A549 (cell line): ENCODE measurements at regions not wholly inside any gene's neighbourhood (a gene's known extent, or its start where the extent isn't known, plus 50 kb on each side); places are given as distances from the start of the nearest gene placed in this dataset.

ENCODE experiments used
- ATAC-seq, 2 experiments: fragments of 200-7000 bp in 1 of 2; fragments of >200 bp in 1 of 2; cut with Nextera tagmentation in 1 of 2; cut with Tn5 transposase in 1 of 2; 3 replicates each; pipeline versions ENCODE4 v1.8.0 to v1.9.1; 2018 to 2020; ENCODE audit warnings: mild to moderate bottlenecking in 1 of 2, moderate library complexity in 1 of 2
- CTCF ChIA-PET: fragments of 300-600 bp; sonication (Branson Sonifier 250); formaldehyde crosslinking; extraction: SDS; loops from one replicate; lab custom pipeline; 2021; ENCODE audit warnings: antibody characterized with exemption, inconsistent platforms; lab: Yijun Ruan, JAX
- POLR2A ChIA-PET: fragments of 350-600 bp; formaldehyde crosslinking; extraction: SDS; loops from one replicate; lab custom pipeline; 2021; ENCODE audit warnings: antibody characterized with exemption, inconsistent platforms; lab: Yijun Ruan, JAX
- DNase-seq, 2 experiments: peaks; one replicate each; pipeline versions ENCODE4 v3.0.0 to v3.0.0-alpha.2; 2011 to 2016; ENCODE audit warnings: low read depth in 1 of 2, low spot score in 1 of 2
- FAIRE-seq: peaks from 2 replicates; lab custom pipeline; 2011; peaks lifted over from hg19 to GRCh38; lab: Jason Lieb, UNC
- H3K27ac ChIP-seq, 2 experiments: fragments of >200 bp; sonication (Bioruptor Twin); formaldehyde crosslinking; 3 replicates each; pipeline ENCODE4 v1.5.1; 2016 to 2017
- H3K4me1 ChIP-seq: fragments of >200 bp; sonication (Bioruptor Twin); formaldehyde crosslinking; 3 replicates; pipeline ENCODE4 v1.6.1; 2016
- H3K4me2 ChIP-seq: fragments of >200 bp; sonication (Bioruptor Twin); formaldehyde crosslinking; 3 replicates; pipeline ENCODE4 v1.6.1; 2016
- H3K4me3 ChIP-seq: fragments of >200 bp; sonication (Bioruptor Twin); formaldehyde crosslinking; 3 replicates; pipeline ENCODE4 v1.5.1; 2016
- H3K9me3 ChIP-seq: fragments of >200 bp; sonication (Bioruptor Twin); formaldehyde crosslinking; 3 replicates; pipeline ENCODE4 v1.6.1; 2016
- ATOH8 ChIP-seq: fragments of 250-450 bp; sonication (Bioruptor Pico); IDR thresholded peaks from 2 replicates; pipeline ENCODE4 v1.5.0; 2020; ENCODE audit warnings: low read depth, mild to moderate bottlenecking, moderate library complexity
- CBX2 ChIP-seq: fragments of 200-600 bp; sonication (generic); IDR thresholded peaks from 2 replicates; pipeline ENCODE4 v1.6.1; 2016; ENCODE audit warnings: low read depth, mild to moderate bottlenecking, borderline replicate concordance
- CEBPB ChIP-seq, 2 experiments: fragments of >200 bp in 1 of 2; sonication (Bioruptor Twin) in 1 of 2; formaldehyde crosslinking in 1 of 2; IDR thresholded peaks; 2 replicates each; pipeline ENCODE4 v1.6.1; 2012 to 2016
- CHD2 ChIP-seq: fragments of 150-350 bp; IDR thresholded peaks from 2 replicates; pipeline ENCODE4 v1.6.1; 2014; ENCODE audit warnings: low read length; ENCODE audit not compliant: partially characterized antibody
- EP300 ChIP-seq, 2 experiments: fragments of >200 bp; sonication (Bioruptor Twin); formaldehyde crosslinking; IDR thresholded peaks; 2 replicates in 1 of 2; 3 replicates in 1 of 2; pipeline ENCODE4 v1.6.1; 2016 to 2017
- FOSL2 ChIP-seq, 2 experiments: fragments of 450-650 bp in 1 of 2; fragments of >200 bp in 1 of 2; sonication (Bioruptor Twin) in 1 of 2; formaldehyde crosslinking; IDR thresholded peaks; 2 replicates each; pipeline versions ENCODE4 v1.5.0 to v1.6.1; 2016 to 2020; ENCODE audit warnings: mild to moderate bottlenecking in 1 of 2, moderate library complexity in 1 of 2
- GATA3 ChIP-seq: IDR thresholded peaks from 2 replicates; pipeline ENCODE4 v1.6.1; 2012; ENCODE audit warnings: borderline replicate concordance
- HOXB13 ChIP-seq: fragments of 250-450 bp; sonication (Bioruptor Pico); IDR thresholded peaks from 2 replicates; pipeline ENCODE4 v1.5.0; 2020; ENCODE audit warnings: low read depth, mild to moderate bottlenecking, moderate library complexity
- JUNB ChIP-seq: fragments of >200 bp; sonication (Bioruptor Twin); formaldehyde crosslinking; IDR thresholded peaks from 2 replicates; pipeline ENCODE4 v1.6.1; 2016
- KDM1A ChIP-seq: fragments of 200-600 bp; sonication (generic); IDR thresholded peaks from 2 replicates; pipeline ENCODE4 v1.6.1; 2016; ENCODE audit warnings: low read depth, mild to moderate bottlenecking
- MAZ ChIP-seq: fragments of 150-350 bp; IDR thresholded peaks from 2 replicates; pipeline ENCODE4 v1.6.1; 2014; ENCODE audit warnings: antibody characterized with exemption, low read depth, low read length, borderline replicate concordance
- MYC ChIP-seq: IDR thresholded peaks from 2 replicates; pipeline ENCODE4 v1.6.1; 2012; ENCODE audit warnings: mild to moderate bottlenecking, inconsistent platforms, low read length, improper control_type of control experiment, borderline replicate concordance
- NFE2L2 ChIP-seq: fragments of 150-350 bp; conservative IDR thresholded peaks from 2 replicates; pipeline ENCODE4 v1.6.1; 2014; ENCODE audit warnings: low read length
- NR3C1 ChIP-seq: fragments of >200 bp; sonication (Bioruptor Twin); formaldehyde crosslinking; IDR thresholded peaks from 3 replicates; pipeline ENCODE4 v1.6.1; 2017
- PHF8 ChIP-seq: fragments of 200-600 bp; sonication (generic); IDR thresholded peaks from 2 replicates; pipeline ENCODE4 v1.6.1; 2016; ENCODE audit warnings: low read depth, mild to moderate bottlenecking, antibody characterized with exemption, moderate library complexity, borderline replicate concordance
- POLR2A ChIP-seq: IDR thresholded peaks from 2 replicates; pipeline ENCODE4 v1.6.1; 2012; ENCODE audit warnings: mild to moderate bottlenecking, low read length
- POLR2AphosphoS2 ChIP-seq: conservative IDR thresholded peaks from 2 replicates; pipeline ENCODE4 v1.6.1; 2012; ENCODE audit warnings: low read length, improper control_type of control experiment, inconsistent platforms
- RAD21 ChIP-seq, 2 experiments: fragments of >200 bp in 1 of 2; sonication (Bioruptor Twin) in 1 of 2; formaldehyde crosslinking in 1 of 2; IDR thresholded peaks in 1 of 2; conservative IDR thresholded peaks in 1 of 2; 2 replicates in 1 of 2; 3 replicates in 1 of 2; pipeline ENCODE4 v1.6.1; 2012 to 2018; ENCODE audit warnings: inconsistent platforms in 1 of 2
- RCOR1 ChIP-seq: fragments of 150-350 bp; IDR thresholded peaks from 2 replicates; pipeline ENCODE4 v1.6.1; 2014; ENCODE audit warnings: antibody characterized with exemption, low read length, low read depth
- REST ChIP-seq: fragments of 200-600 bp; sonication (generic); IDR thresholded peaks from 2 replicates; pipeline ENCODE4 v1.6.1; 2016; ENCODE audit warnings: antibody characterized with exemption, mild to moderate bottlenecking, moderate library complexity
- SMC3 ChIP-seq: fragments of >200 bp; sonication (Bioruptor Twin); formaldehyde crosslinking; IDR thresholded peaks from 3 replicates; pipeline ENCODE4 v1.6.1; 2018; ENCODE audit warnings: inconsistent platforms
- USF2 ChIP-seq: fragments of 450-650 bp; IDR thresholded peaks from 2 replicates; pipeline ENCODE4 v1.6.1; 2014; ENCODE audit warnings: antibody characterized with exemption
- ZC3H11A ChIP-seq: fragments of 450-650 bp; IDR thresholded peaks from 2 replicates; pipeline ENCODE4 v1.6.1; 2014; ENCODE audit warnings: antibody characterized with exemption, mild to moderate bottlenecking
- ZFP36 ChIP-seq: fragments of 450-650 bp; IDR thresholded peaks from 2 replicates; pipeline ENCODE4 v1.6.1; 2014; ENCODE audit warnings: borderline replicate concordance; ENCODE audit not compliant: partially characterized antibody
- WGBS: methylation state at CpG from one replicate; pipeline ENCODE4 v1.1.6; 2017; ENCODE audit errors: missing lambda C conversion rate; 5-methylcytosine and 5-hydroxymethylcytosine counted together

DNA sequence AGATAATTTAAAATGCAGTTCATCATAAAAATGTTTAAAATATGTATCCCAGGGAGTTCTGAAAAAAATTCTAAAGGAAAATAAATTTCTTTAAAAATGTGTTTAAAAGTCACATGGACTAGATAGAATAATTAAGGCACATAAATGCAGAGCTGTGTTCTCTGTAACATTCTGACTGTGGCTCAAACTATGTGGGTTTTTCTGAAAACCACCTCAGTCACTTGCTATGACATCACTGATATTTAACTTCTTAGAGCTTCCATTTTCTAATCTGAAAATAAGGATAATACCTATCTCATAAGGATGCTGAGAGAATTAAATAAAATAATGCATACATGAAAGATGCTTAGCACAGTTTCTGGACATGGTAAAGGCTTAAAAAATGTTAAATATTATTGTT, 107.3 kb downstream of the SLC41A2 start:
- no peak for FAIRE-seq
- H3K27ac ChIP-seq, result no peak overlapping the region
- no peak for ATAC-seq
- 0 out of 3 replicates have a peak, but pooled peaks cover 3% of the 10 kb centered on the region for H3K4me1 ChIP-seq
- H3K9me3 ChIP-seq, result no peaks in the 10 kb centered on the region
- ChIA-PET CTCF (no interaction called here), POLR2A (no interaction called here)
- TF ChIP-seq USF2, result no peak
- TF ChIP-seq PHF8, result no peak
- TF ChIP-seq HOXB13, result no peak
- TF ChIP-seq ZFP36, result no peak
- no peak for TF ChIP-seq EP300 (IDR thresholded peaks at IDR 0.05)
- no peak for TF ChIP-seq CBX2
- TF ChIP-seq ATOH8, result no peak
- no peak for TF ChIP-seq RCOR1
- no peak for TF ChIP-seq KDM1A
- TF ChIP-seq MYC, result no peak
- TF ChIP-seq POLR2A, result no peak
- no peak for TF ChIP-seq ZC3H11A
- no peak for TF ChIP-seq REST
- no peak for TF ChIP-seq SMC3
- TF ChIP-seq NR3C1, result no peak
- no peak for TF ChIP-seq POLR2AphosphoS2
- TF ChIP-seq JUNB, result no peak
- no peak overlapping the region for H3K4me3 ChIP-seq
- no peak for DNase-seq
- H3K4me2 ChIP-seq, result no peak overlapping the region

DNA sequence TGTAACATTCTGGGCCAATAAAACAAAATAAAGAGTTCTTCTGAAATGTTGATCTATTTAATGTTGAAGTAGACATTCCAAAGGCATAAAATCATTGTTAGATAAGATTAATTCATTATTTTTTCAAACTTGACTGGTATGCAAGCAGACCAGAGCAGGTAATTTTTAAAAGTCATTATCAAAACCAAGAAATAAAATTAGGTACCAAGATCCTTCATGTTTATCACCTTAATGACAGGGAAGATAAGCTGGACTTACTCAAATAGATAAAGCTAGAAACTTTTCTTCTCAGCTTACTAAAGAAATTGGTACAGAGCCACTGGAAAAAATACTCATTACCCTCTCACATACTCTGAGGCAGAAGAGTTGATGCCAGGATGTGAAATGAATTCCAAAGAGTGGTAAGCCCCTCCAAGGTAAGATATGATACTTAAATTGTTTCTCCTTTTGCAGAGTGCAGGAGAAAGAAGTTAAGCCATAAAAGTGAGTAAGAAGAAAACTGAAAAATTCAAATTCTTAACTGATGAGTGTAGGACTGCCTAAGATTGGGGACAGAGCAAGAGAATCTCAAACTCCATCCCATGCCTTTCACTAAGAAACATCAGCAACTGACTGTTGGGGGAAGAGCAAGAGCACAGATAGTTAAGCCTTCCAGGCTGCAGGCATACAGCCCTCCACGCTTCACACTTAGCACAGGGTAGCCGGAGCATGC, 111.9 kb downstream of the SLC41A2 start:
- FAIRE-seq (no peak), ATAC-seq (no peak; a peak in 1 of 6 replicates), DNase-seq (no peak)
- Histone ChIP-seq H3K4me3 (no peak overlapping the region), H3K9me3 (no peaks in the 10 kb centered on the region), H3K4me2 (no peak overlapping the region), H3K4me1 (0 out of 3 replicates have a peak, but pooled peaks cover 3% of the 10 kb centered on the region), H3K27ac (no peak overlapping the region)
- ChIA-PET POLR2A (no interaction called here), CTCF (interaction anchor here (1.3 kb wide), 1 partner anchor 10 kb away, joined by 3 read pairs; no protein-coding TSS in a partner anchor)
- 93% methylated on average over 2 of the region's 2 CpGs for WGBS
- no peak for TF ChIP-seq ZFP36
- no peak for TF ChIP-seq USF2
- TF ChIP-seq RAD21 (conservative IDR thresholded peaks at IDR 0.05 in 1 of 2, IDR thresholded peaks at IDR 0.05 in 1 of 2), result no peak
- TF ChIP-seq CHD2, result no peak
- no peak for TF ChIP-seq NR3C1
- no peak for TF ChIP-seq REST
- no peak for TF ChIP-seq GATA3
- TF ChIP-seq CEBPB (IDR thresholded peaks at IDR 0.05), result no peak
- no peak for TF ChIP-seq NFE2L2
- no peak for TF ChIP-seq HOXB13
- TF ChIP-seq MAZ, result no peak
- TF ChIP-seq FOSL2 (IDR thresholded peaks at IDR 0.05), result no peak
- no peak for TF ChIP-seq FOSL2 (CRISPR knock-in tag; IDR thresholded peaks at IDR 0.05)
- TF ChIP-seq KDM1A, result no peak
- TF ChIP-seq SMC3, result no peak
